Activated CD4-positive, alpha-beta memory T cell treated with anti-CD3 and anti-CD28 coated beads for 36 hours (primary cell): ENCODE measurements at regions not wholly inside any gene's neighbourhood (a gene's known extent, or its start where the extent isn't known, plus 50 kb on each side); places are given as distances from the start of the nearest gene placed in this dataset.

Source experiments
- CTCF ChIA-PET: fragments of 350-600 bp; sonication (Branson Sonifier 250); formaldehyde crosslinking; loops from one replicate; lab custom pipeline; 2021; ENCODE audit warnings: antibody characterized with exemption, inconsistent platforms; lab: Charles Lee
- POLR2A ChIA-PET: fragments of 350-600 bp; sonication (Branson Sonifier 250); formaldehyde crosslinking; loops from one replicate; lab custom pipeline; 2021; ENCODE audit warnings: antibody characterized with exemption; lab: Charles Lee
- DNase-seq: peaks from one replicate; pipeline ENCODE4 v3.0.0-alpha.2; 2020
- H3K27ac Mint-ChIP-seq: one replicate; pipeline ENCODE4 v1.8.0; 2021; ENCODE audit warnings: mixed read lengths
- H3K27me3 Mint-ChIP-seq: one replicate; pipeline ENCODE4 v1.8.0; 2021; ENCODE audit warnings: mixed read lengths
- H3K36me3 Mint-ChIP-seq: one replicate; pipeline ENCODE4 v1.8.0; 2021; ENCODE audit warnings: mixed read lengths
- H3K4me1 Mint-ChIP-seq: one replicate; pipeline ENCODE4 v1.8.0; 2021; ENCODE audit warnings: low read depth, mixed read lengths
- H3K4me3 Mint-ChIP-seq: one replicate; pipeline ENCODE4 v1.8.0; 2021; ENCODE audit warnings: mild to moderate bottlenecking, mixed read lengths
- H3K9me3 Mint-ChIP-seq: one replicate; pipeline ENCODE4 v1.8.0; 2021; ENCODE audit warnings: mixed read lengths
- intact Hi-C: fragments of 100-400 bp; cut with micrococcal nuclease; formaldehyde crosslinking; loops from one replicate; pipeline ENCODE4 v1.15.1; 2023

DNA sequence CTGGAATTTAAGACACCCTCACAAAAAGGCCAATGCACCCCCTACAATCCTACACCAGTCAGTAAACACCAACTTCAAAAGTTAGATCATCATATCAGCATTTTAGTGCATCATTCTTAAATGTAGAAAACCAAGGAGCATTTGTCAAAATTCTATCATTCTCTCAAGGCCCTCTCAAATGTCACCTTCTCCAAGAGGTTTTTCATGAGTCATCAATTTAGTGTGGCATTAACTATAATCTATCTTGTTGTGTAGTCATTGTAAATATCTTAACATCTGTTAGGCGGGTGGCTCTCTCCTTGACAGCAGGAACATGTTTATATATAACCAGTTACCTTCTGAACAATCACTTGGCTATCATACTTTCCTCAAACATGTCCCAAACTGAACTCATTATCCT, 62.1 kb upstream of the G2E3 start:
- ChIA-PET POLR2A (no interaction called here), CTCF (no interaction called here)
- Mint-ChIP-seq H3K27me3 (peaks cover 3% of the 10 kb centered on the region), H3K36me3 (no peaks in the 10 kb centered on the region), H3K4me1 (no peaks in the 10 kb centered on the region), H3K27ac (no peak overlapping the region), H3K4me3 (no peak overlapping the region), H3K9me3 (no peaks in the 10 kb centered on the region)
- no peak for DNase-seq
- intact Hi-C loops: no loop called here

DNA sequence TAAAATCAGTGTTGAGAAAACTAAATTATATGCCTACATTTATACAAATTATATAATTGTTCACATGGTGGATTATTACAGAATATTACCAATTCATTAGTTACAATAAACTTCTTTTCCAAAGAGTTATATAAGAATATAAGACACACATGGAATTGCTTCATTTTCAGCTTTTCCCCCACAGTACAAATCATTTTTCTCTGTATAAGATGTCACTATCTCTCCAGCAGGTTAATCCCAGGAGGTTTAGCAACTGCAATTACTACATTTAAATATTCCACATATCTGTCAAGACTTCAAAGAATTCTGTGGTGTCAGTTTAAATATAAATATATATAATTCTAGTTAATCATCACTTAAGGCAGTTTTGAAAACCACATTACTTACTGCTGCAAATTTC, 59.6 kb upstream of the G2E3 start:
- ChIA-PET CTCF (no interaction called here), POLR2A (no interaction called here)
- no peak overlapping the region for H3K4me3 Mint-ChIP-seq
- H3K27me3 Mint-ChIP-seq: no peaks in the 10 kb centered on the region
- no peak overlapping the region for H3K27ac Mint-ChIP-seq
- DNase-seq: no peak
- no peaks in the 10 kb centered on the region for H3K9me3 Mint-ChIP-seq
- no peaks in the 10 kb centered on the region for H3K4me1 Mint-ChIP-seq
- intact Hi-C loops: no loop called here
- H3K36me3 Mint-ChIP-seq: no peaks in the 10 kb centered on the region

DNA sequence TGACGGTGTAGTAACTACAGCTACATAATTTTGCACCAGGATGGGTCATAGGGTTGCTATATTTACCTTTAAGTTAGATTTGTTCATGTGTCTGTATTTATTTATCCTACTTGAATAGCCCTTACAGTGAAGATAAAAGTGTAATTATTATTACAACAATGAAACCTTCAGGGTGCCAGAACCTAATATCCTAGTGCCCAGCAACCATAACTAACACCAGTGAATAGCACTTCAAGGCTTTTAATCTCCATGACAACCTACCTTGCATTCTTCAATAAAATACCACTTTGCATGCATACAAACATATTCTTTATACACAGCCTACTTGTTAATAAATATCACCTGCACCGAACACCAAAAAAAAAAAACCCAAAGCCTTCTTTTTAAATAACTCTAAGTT, 58.7 kb upstream of the G2E3 start:
- intact Hi-C loops: no loop called here
- no peaks in the 10 kb centered on the region for H3K4me1 Mint-ChIP-seq
- ChIA-PET CTCF (no interaction called here), POLR2A (no interaction called here)
- H3K27me3 Mint-ChIP-seq: no peaks in the 10 kb centered on the region
- no peak for DNase-seq
- H3K4me3 Mint-ChIP-seq: no peak overlapping the region
- no peak overlapping the region for H3K27ac Mint-ChIP-seq
- no peaks in the 10 kb centered on the region for H3K9me3 Mint-ChIP-seq
- H3K36me3 Mint-ChIP-seq: no peaks in the 10 kb centered on the region

DNA sequence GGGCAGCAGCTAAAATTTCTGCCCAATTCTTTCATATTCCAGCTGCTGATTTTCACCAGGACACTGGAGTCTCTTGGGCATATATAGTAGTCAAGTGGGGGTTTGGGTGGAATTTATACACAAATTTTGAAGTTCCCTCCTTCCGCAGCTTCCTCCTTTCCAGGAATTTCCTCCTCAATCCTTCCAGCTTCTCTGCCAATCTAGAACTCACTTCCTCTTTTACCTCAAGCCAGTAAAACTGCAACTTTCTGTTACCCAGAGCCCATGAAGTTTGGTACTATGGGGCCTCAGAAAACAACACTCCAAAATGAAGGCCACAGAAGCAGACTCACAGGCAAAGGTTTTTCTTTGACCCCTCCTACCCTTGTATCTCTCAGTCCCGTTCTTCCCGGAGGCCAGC, 51.7 kb upstream of the G2E3 start:
- ChIA-PET POLR2A (no interaction called here), CTCF (no interaction called here)
- intact Hi-C loops: no loop called here
- no peaks in the 10 kb centered on the region for H3K4me1 Mint-ChIP-seq
- H3K4me3 Mint-ChIP-seq: no peak overlapping the region
- H3K27ac Mint-ChIP-seq: no peak overlapping the region
- no peak for DNase-seq
- no peaks in the 10 kb centered on the region for H3K36me3 Mint-ChIP-seq
- no peaks in the 10 kb centered on the region for H3K9me3 Mint-ChIP-seq
- peaks cover 14% of the 10 kb centered on the region for H3K27me3 Mint-ChIP-seq
